GM12865 (cell line): ENCODE measurements at regions not wholly inside any gene's neighbourhood (a gene's known extent, or its start where the extent isn't known, plus 50 kb on each side); places are given as distances from the start of the nearest gene placed in this dataset.

ENCODE experiments used
- DNase-seq: peaks from one replicate; pipeline ENCODE4 v3.0.0; 2010; ENCODE audit warnings: low read depth
- H3K4me3 ChIP-seq: 2 replicates; pipeline ENCODE4 v1.5.1; 2011; ENCODE audit warnings: mild to moderate bottlenecking, low read depth, low read length, control low read depth
- TF ChIP-seq, protein P1 (sequence below): IDR thresholded peaks from 2 replicates; pipeline ENCODE4 v1.5.1; 2011; ENCODE audit warnings: low read length, control low read depth, low read depth, inconsistent platforms; ENCODE audit not compliant: insufficient read depth; ENCODE audit errors: missing control alignments

DNA sequence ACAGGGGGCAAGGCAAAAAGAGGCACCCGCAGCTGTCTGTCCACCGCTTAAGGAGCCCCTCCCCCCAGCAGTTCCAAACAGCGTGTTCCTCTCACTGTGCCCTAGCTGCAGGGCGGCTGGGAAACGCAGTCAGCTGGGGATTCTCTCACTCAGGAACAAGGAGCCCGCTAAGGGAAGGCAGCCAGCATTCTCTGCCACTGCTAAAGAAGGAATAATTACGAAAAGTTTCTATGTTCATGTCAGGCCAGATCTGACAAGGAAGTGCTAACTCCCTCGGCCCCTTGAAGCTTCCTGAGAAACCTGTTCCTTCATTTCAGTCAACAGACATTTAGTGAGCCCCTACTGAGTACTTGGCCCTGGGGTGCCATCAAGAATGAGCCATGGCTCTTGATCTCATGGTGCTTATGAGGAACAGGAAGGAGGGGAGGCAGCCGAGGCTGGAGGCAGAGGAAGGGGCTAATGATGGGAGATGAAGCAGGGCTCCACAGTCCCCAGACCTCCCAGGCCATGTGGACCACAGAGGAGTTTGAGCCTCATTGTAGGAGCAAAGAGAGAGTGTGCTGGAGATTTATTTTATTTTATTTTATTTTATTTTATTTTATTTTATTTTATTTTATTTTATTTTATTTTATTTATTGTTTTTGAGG lies 101.7 kb upstream of the PMEPA1 start:
- DNase-seq, result no peak
- H3K4me3 ChIP-seq, result no peak overlapping the region
- TF ChIP-seq, protein P1, sequence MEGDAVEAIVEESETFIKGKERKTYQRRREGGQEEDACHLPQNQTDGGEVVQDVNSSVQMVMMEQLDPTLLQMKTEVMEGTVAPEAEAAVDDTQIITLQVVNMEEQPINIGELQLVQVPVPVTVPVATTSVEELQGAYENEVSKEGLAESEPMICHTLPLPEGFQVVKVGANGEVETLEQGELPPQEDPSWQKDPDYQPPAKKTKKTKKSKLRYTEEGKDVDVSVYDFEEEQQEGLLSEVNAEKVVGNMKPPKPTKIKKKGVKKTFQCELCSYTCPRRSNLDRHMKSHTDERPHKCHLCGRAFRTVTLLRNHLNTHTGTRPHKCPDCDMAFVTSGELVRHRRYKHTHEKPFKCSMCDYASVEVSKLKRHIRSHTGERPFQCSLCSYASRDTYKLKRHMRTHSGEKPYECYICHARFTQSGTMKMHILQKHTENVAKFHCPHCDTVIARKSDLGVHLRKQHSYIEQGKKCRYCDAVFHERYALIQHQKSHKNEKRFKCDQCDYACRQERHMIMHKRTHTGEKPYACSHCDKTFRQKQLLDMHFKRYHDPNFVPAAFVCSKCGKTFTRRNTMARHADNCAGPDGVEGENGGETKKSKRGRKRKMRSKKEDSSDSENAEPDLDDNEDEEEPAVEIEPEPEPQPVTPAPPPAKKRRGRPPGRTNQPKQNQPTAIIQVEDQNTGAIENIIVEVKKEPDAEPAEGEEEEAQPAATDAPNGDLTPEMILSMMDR, result no peak

DNA sequence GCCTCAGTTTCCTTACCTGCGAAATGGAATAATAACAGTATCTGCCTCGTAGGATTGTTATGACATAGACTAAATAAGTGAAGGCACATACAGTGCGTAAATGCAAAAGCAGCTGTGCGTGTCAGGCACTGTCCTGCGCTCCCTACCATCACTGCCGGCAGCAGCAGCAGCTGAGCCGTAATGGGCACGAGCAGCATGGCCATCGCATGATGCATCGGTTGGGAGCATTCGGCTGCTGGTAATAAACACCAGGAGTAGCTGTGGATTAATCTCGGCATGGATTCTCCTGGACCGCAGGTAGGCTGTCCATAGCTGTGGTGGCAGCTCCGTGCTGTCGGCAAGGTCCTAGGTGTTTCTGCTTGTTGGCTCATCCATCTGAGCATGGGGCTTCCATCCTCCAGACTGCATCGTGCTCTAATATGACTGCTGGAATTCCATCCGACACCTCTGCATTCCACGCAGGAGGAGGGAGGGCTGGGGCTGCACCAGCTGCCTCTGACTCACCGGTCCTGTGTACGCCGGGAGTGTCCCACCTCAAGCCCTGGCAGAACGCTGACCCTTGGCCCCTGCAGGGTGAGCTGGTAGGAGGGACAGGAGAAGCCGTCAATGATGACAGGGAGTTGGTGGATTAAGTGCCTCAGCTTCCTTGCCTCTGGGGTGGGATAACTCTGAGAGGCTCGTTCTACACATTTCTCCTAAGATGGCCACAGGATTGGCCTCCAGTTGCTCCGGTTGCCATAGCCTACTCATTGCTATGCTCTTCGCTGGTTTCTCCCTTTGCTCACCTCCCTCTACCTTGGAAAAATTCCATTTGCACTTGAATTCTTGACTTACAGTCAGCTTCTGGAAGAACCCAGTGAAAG lies 100.9 kb upstream of the PMEPA1 start:
- H3K4me3 ChIP-seq, result no peak overlapping the region
- TF ChIP-seq, protein P1, result no peak
- no peak for DNase-seq

DNA sequence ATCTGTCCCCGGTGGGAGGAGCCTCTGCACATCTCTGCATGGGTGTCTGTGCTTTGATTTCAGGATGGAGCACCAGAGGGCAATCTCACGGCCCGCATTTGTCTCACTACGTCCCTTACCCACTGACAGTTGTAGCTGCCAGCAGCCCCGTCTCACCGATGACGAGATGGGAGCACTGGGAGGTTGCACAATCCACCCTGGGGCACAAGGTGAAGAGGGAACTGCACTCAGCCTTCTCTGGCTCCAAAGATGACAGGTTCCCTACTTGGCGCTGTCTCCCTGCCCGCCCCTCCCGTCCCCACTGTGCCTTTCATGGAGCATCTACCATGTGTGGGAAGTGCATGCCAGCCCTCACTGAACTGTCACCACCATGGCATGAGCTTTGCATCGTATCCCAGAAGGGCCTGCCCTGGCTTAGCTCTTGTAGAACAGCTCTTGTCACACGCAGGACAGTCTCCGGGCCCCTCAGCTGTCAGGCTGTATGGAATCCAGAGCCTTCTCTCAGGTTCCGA lies 99.9 kb upstream of the PMEPA1 start:
- no peak for DNase-seq
- no peak overlapping the region for H3K4me3 ChIP-seq
- TF ChIP-seq, protein P1, result no peak

DNA sequence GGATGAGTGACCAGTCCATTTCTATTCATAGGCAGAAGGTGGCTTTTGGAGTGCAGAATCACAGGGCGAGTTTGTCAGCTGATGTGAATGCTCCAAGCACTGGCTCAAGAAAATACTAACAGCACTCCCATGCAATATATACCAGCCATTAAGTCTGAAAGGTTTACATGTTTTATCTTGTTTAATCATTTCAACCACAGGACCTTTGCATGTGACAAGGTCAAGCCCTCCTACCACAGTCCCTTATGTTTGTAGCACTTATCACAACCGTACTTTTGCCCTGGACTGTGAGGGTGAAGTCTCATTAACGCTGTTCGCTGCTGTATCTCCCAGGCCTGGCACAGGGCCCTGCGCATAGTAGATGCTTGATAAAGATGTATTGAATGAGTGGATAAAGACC lies 99.3 kb upstream of the PMEPA1 start:
- no peak for DNase-seq

DNA sequence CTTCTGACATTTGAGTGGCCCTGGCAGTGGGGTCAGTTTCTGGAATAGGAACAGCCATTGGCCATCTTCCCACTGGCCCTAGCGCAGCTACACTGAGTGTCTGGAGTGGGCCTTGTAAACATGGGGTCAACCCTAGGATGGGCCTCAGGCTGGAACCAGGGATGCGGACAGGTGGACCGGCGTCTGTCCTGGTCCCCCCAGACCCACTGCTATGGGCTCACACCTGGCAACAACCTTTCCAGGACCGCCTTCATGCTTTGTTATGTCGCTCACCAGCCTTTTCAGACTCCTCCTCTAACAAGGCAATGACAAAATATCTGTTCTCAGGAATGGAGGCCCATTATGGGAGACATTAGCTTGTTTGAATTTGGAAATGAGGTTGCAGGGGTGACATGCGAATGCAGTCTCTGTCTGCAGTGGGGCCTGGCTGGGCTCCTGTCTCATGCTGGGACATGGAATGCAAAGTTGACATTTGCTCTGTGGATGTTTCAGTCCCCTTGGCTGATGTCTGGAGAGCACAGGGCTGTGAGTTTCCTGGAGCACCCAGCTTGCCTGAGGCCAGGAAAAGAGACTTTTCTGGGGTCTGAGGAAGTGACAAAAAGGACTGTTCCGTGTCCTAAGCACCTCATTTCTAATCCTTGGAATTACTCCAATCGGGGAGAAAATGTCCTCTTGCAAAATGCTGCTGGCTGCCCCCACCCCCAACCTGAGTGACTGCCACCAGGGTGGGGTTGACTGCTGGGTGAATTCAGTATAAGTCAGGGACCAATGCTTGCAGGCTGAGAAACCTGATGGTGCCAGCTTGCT lies 98.7 kb upstream of the PMEPA1 start:
- H3K4me3 ChIP-seq, result no peak overlapping the region
- no peak for DNase-seq
- TF ChIP-seq, protein P1, result no peak

More for the DNA sequence above, 99.3 kb upstream of the PMEPA1 start:
- H3K4me3 ChIP-seq, result no peak overlapping the region
- TF ChIP-seq, protein P1, result no peak

DNA sequence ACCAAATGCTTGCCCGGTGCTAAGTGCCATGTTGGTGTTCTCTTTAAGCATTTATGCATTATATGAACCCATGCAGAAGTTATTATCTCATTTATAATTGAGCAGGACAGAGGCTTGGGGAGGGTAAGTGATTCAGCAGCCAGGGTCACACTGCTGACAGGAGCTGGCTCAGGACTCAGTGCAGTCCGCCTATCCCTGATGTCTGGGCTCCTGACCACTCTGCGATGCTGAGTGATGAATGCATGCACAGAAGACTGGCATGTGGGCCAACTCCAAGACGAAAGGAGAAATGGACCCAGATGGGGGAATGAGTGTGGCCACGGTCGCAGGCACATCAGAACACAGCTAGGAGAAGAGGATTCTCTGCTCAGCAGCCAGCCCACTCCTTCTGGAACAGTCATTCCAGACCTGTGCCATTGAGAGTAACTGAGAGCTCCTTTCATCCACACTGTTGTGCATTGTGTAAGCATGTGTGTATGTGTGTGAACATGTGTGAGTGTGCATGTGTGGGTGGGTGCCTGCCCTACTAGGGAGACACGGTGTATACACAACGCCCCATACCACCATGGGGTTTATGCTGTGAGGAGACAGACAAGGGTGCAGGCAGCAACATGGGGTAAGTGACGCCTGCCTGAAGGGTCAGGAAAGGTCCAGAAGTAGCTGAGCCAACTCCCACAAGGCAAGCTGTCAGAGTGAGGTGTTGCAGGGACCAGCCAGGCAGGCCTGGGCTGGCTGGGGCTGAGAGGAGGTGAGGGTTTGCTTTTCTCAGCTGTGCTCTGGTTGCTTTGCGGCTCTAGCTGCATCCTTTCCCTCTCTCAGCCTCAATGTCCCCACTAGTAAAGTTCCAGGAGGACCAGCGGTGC lies 97.8 kb upstream of the PMEPA1 start:
- TF ChIP-seq, protein P1, result no peak
- no peak overlapping the region for H3K4me3 ChIP-seq
- DNase-seq, result no peak
